Activated CD4-positive, alpha-beta T cell treated with anti-CD3 and anti-CD28 coated beads, Interleukin-2, amount 10 ng/mL, durations not matched to agents 7 days and 5 days (primary cell): ENCODE measurements at regions not wholly inside any gene's neighbourhood (a gene's known extent, or its start where the extent isn't known, plus 50 kb on each side); places are given as distances from the start of the nearest gene placed in this dataset.

ENCODE experiments used
- CTCF ChIA-PET: fragments of 350-600 bp; sonication (Branson Sonifier 250); formaldehyde crosslinking; loops from one replicate; lab custom pipeline; 2021; ENCODE audit warnings: antibody characterized with exemption; lab: Charles Lee
- POLR2A ChIA-PET: fragments of 350-600 bp; sonication (Branson Sonifier 250); formaldehyde crosslinking; loops from one replicate; lab custom pipeline; 2021; ENCODE audit warnings: antibody characterized with exemption; lab: Charles Lee
- DNase-seq: peaks from one replicate; pipeline ENCODE4 v3.0.0-alpha.2; 2020
- H3K27ac Mint-ChIP-seq: one replicate; pipeline ENCODE4 v1.8.0; 2021; ENCODE audit warnings: mild to moderate bottlenecking, moderate library complexity, mixed read lengths
- H3K27me3 Mint-ChIP-seq: one replicate; pipeline ENCODE4 v1.8.0; 2021; ENCODE audit warnings: mixed read lengths
- H3K36me3 Mint-ChIP-seq: one replicate; pipeline ENCODE4 v1.8.0; 2021; ENCODE audit warnings: low read depth, mixed read lengths
- H3K4me1 Mint-ChIP-seq: one replicate; pipeline ENCODE4 v1.8.0; 2021; ENCODE audit warnings: mixed read lengths
- H3K4me3 Mint-ChIP-seq: one replicate; pipeline ENCODE4 v1.8.0; 2021; ENCODE audit warnings: mild to moderate bottlenecking, moderate library complexity, mixed read lengths
- H3K9me3 Mint-ChIP-seq: one replicate; pipeline ENCODE4 v1.8.0; 2021; ENCODE audit warnings: mixed read lengths

GRCh38 chr6:93550551-93551276 lies 131.4 kb upstream of the EPHA7 start:
- no peaks in the 10 kb centered on the region for H3K36me3 Mint-ChIP-seq
- ChIA-PET POLR2A (no interaction called here), CTCF (no interaction called here)
- no peak overlapping the region for H3K4me3 Mint-ChIP-seq
- no peak overlapping the region for H3K27ac Mint-ChIP-seq
- H3K4me1 Mint-ChIP-seq: no peaks in the 10 kb centered on the region
- no peaks in the 10 kb centered on the region for H3K27me3 Mint-ChIP-seq
- H3K9me3 Mint-ChIP-seq: no peaks in the 10 kb centered on the region
- no peak for DNase-seq

GRCh38 chr6:93549868-93550267 lies 130.5 kb upstream of the EPHA7 start:
- CTCF ChIA-PET: no interaction called here
- Mint-ChIP-seq H3K9me3 (no peaks in the 10 kb centered on the region), H3K27ac (no peak overlapping the region), H3K36me3 (no peaks in the 10 kb centered on the region), H3K4me1 (no peaks in the 10 kb centered on the region), H3K27me3 (no peaks in the 10 kb centered on the region), H3K4me3 (no peak overlapping the region)
- POLR2A ChIA-PET: no interaction called here
- no peak for DNase-seq

GRCh38 chr6:93524671-93525451 lies 105.5 kb upstream of the EPHA7 start:
- Mint-ChIP-seq H3K27ac (no peak overlapping the region), H3K4me1 (no peaks in the 10 kb centered on the region), H3K4me3 (no peak overlapping the region), H3K36me3 (no peaks in the 10 kb centered on the region), H3K27me3 (no peaks in the 10 kb centered on the region), H3K9me3 (no peaks in the 10 kb centered on the region)
- DNase-seq: no peak
- ChIA-PET POLR2A (no interaction called here), CTCF (no interaction called here)

DNA sequence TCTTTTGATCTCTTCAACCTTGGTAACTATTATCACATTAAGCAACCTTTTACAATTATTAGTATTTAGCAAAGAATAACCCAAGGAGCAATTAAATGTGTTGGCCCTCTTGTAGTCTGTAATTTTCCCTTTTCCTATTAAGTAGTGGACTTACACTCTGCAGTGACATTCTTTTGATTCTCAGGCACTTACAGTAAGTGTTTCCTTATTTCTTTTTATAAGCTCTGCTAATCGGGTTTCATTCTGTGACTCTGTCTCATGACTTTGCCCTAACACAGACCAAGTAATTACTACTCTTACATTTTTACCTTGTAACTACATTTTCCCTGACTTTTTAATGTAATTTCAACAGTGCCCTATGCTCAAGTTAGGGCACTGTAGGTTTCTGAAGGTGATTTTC lies 104.0 kb upstream of the EPHA7 start:
- no peaks in the 10 kb centered on the region for H3K36me3 Mint-ChIP-seq
- POLR2A ChIA-PET: no interaction called here
- DNase-seq: no peak

GRCh38 chr6:93516441-93516840 lies 97.1 kb upstream of the EPHA7 start:
- no peak for DNase-seq
- peaks cover 5% of the 10 kb centered on the region for H3K9me3 Mint-ChIP-seq
- no peak overlapping the region for H3K4me3 Mint-ChIP-seq
- H3K27ac Mint-ChIP-seq: no peak overlapping the region
- CTCF ChIA-PET: no interaction called here
- no peaks in the 10 kb centered on the region for H3K27me3 Mint-ChIP-seq
- H3K36me3 Mint-ChIP-seq: no peaks in the 10 kb centered on the region
- no peaks in the 10 kb centered on the region for H3K4me1 Mint-ChIP-seq
- POLR2A ChIA-PET: no interaction called here

More for the DNA sequence above, 104.0 kb upstream of the EPHA7 start:
- Mint-ChIP-seq H3K9me3 (peaks cover 5% of the 10 kb centered on the region), H3K4me3 (no peak overlapping the region), H3K4me1 (no peaks in the 10 kb centered on the region), H3K27me3 (no peaks in the 10 kb centered on the region), H3K27ac (no peak overlapping the region)
- CTCF ChIA-PET: no interaction called here

DNA sequence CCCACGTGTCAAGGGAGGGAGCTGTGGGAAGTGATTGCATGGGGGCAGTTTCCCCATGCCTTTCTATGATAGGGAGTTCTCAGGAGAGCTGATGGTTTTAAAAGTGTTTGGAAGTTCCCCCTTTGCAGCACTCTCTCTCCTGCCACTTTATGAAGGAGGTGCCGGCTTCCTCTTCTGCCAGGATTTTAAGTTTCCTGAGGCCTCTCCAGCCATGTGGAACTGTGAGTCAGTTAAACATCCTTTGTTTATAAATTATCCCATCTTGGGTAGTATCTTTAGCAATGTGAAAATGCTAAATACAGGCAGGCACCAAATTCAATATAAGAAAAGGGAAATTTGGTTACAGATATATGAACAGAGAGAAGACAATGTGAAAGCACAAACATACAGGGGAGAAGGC lies 96.4 kb upstream of the EPHA7 start:
- Mint-ChIP-seq H3K4me1 (no peaks in the 10 kb centered on the region), H3K36me3 (no peaks in the 10 kb centered on the region), H3K4me3 (no peak overlapping the region), H3K27ac (no peak overlapping the region), H3K9me3 (peaks cover 5% of the 10 kb centered on the region), H3K27me3 (no peaks in the 10 kb centered on the region)
- ChIA-PET CTCF (no interaction called here), POLR2A (no interaction called here)
- DNase-seq: no peak

- POLR2A ChIA-PET: no interaction called here
- Mint-ChIP-seq H3K9me3 (peaks cover 2% of the 10 kb centered on the region), H3K36me3 (no peaks in the 10 kb centered on the region), H3K4me1 (no peaks in the 10 kb centered on the region), H3K27me3 (no peaks in the 10 kb centered on the region), H3K27ac (no peak overlapping the region), H3K4me3 (no peak overlapping the region)
- CTCF ChIA-PET: no interaction called here
- DNase-seq: no peak
Observed at GRCh38 chr6:93498713-93499112, 79.4 kb upstream of the EPHA7 start.

- DNase-seq: no peak
- ChIA-PET CTCF (no interaction called here), POLR2A (no interaction called here)
- Mint-ChIP-seq H3K9me3 (peaks cover 2% of the 10 kb centered on the region), H3K4me3 (no peak overlapping the region), H3K27me3 (no peaks in the 10 kb centered on the region), H3K4me1 (no peaks in the 10 kb centered on the region), H3K27ac (no peak overlapping the region), H3K36me3 (no peaks in the 10 kb centered on the region)
Observed at GRCh38 chr6:93496548-93496947, 77.2 kb upstream of the EPHA7 start.

DNA sequence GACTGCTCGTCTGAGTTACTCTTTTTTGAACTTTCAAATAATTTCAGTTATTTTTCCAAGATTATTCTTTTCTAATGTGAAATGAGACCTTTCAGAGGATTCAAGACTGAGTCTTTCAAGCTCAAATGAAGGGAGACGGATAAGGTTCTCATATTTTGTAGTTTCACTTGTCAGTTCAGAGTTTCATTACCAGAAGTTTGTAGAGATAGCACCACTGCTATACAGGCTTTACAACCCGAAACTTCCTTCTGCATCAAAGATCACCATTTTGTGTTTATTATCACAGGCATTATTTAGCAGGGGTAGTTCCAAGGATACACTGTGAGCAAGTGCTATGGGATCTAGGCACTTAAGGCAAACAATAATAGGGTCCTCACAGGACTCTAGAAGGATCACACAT lies 74.7 kb upstream of the EPHA7 start:
- Mint-ChIP-seq H3K4me1 (no peaks in the 10 kb centered on the region), H3K27me3 (no peaks in the 10 kb centered on the region), H3K36me3 (no peaks in the 10 kb centered on the region), H3K9me3 (peaks cover 2% of the 10 kb centered on the region), H3K27ac (no peak overlapping the region), H3K4me3 (no peak overlapping the region)
- DNase-seq: no peak
- ChIA-PET CTCF (no interaction called here), POLR2A (no interaction called here)

GRCh38 chr6:93474733-93475179 lies 55.4 kb upstream of the EPHA7 start:
- no peaks in the 10 kb centered on the region for H3K4me1 Mint-ChIP-seq
- H3K27me3 Mint-ChIP-seq: no peaks in the 10 kb centered on the region
- H3K9me3 Mint-ChIP-seq: no peaks in the 10 kb centered on the region
- CTCF ChIA-PET: no interaction called here
- no peaks in the 10 kb centered on the region for H3K36me3 Mint-ChIP-seq
- H3K4me3 Mint-ChIP-seq: no peak overlapping the region
- no peak overlapping the region for H3K27ac Mint-ChIP-seq
- no peak for DNase-seq
- POLR2A ChIA-PET: no interaction called here

- no peak for DNase-seq
- no peaks in the 10 kb centered on the region for H3K4me1 Mint-ChIP-seq
- POLR2A ChIA-PET: interaction anchor here (0.6 kb wide), 1 partner anchor 187 kb away, joined by 6 read pairs; no protein-coding TSS in a partner anchor
- H3K36me3 Mint-ChIP-seq: no peaks in the 10 kb centered on the region
- H3K4me3 Mint-ChIP-seq: no peak overlapping the region
- no peaks in the 10 kb centered on the region for H3K9me3 Mint-ChIP-seq
- CTCF ChIA-PET: no interaction called here
- H3K27me3 Mint-ChIP-seq: no peaks in the 10 kb centered on the region
- no peak overlapping the region for H3K27ac Mint-ChIP-seq
Observed at GRCh38 chr6:93471281-93471680, 51.9 kb upstream of the EPHA7 start.
